Astrocyte (in vitro differentiated cells and primary cell): ENCODE measurements at regions not wholly inside any gene's neighbourhood (a gene's known extent, or its start where the extent isn't known, plus 50 kb on each side); places are given as distances from the start of the nearest gene placed in this dataset.

ENCODE experiments used
- DNase-seq: peaks from one replicate; pipeline ENCODE4 v3.0.0-alpha.2; 2010; ENCODE audit warnings: low read depth
- FAIRE-seq: peaks from 2 replicates; lab custom pipeline; 2011; peaks lifted over from hg19 to GRCh38; lab: Jason Lieb, UNC
- H2AFZ ChIP-seq: 2 replicates; pipeline ENCODE4 v1.6.0; 2012; ENCODE audit warnings: low read depth, low read length, inconsistent platforms
- H3K27ac ChIP-seq: 2 replicates; pipeline ENCODE4 v1.5.1; 2011; ENCODE audit warnings: low read depth, low read length, inconsistent platforms
- H3K27me3 ChIP-seq: 2 replicates; pipeline ENCODE4 v1.6.0; 2011; ENCODE audit warnings: low read length, inconsistent platforms; ENCODE audit not compliant: insufficient read depth
- H3K36me3 ChIP-seq: 2 replicates; pipeline ENCODE4 v1.5.1; 2011; ENCODE audit warnings: low read length, inconsistent platforms; ENCODE audit not compliant: insufficient read depth
- H3K4me1 ChIP-seq: 2 replicates; pipeline ENCODE4 v1.5.1; 2011; ENCODE audit warnings: low read length, inconsistent platforms; ENCODE audit not compliant: insufficient read depth
- H3K4me2 ChIP-seq: 2 replicates; pipeline ENCODE4 v1.6.0; 2012; ENCODE audit warnings: low read length, inconsistent platforms
- H3K4me3 ChIP-seq: 2 replicates; pipeline ENCODE4 v1.5.1; 2011; ENCODE audit warnings: low read depth, mild to moderate bottlenecking, low read length, inconsistent platforms; ENCODE audit not compliant: insufficient read depth
- H3K79me2 ChIP-seq: 2 replicates; pipeline ENCODE4 v1.6.0; 2012; ENCODE audit warnings: mild to moderate bottlenecking, low read length, inconsistent platforms; ENCODE audit not compliant: insufficient read depth
- H3K9ac ChIP-seq: 2 replicates; pipeline ENCODE4 v1.6.0; 2012; ENCODE audit warnings: mild to moderate bottlenecking, low read length, inconsistent platforms
- H3K9me3 ChIP-seq: 2 replicates; pipeline ENCODE4 v1.5.1; 2012; ENCODE audit warnings: low read depth, mild to moderate bottlenecking, low read length, inconsistent platforms; ENCODE audit not compliant: insufficient read depth
- H4K20me1 ChIP-seq: 2 replicates; pipeline ENCODE4 v1.6.0; 2012; ENCODE audit warnings: low read length, inconsistent platforms; ENCODE audit not compliant: insufficient read depth
- H3K27ac Mint-ChIP-seq: one replicate; pipeline ENCODE4 v1.8.0; 2021; ENCODE audit warnings: mild to moderate bottlenecking, mixed read lengths; ENCODE audit not compliant: unreplicated experiment
- H3K27me3 Mint-ChIP-seq: one replicate; pipeline ENCODE4 v1.8.0; 2021; ENCODE audit warnings: low read depth, mixed read lengths; ENCODE audit not compliant: unreplicated experiment
- H3K36me3 Mint-ChIP-seq: one replicate; pipeline ENCODE4 v1.8.0; 2021; ENCODE audit warnings: low read depth, mixed read lengths; ENCODE audit not compliant: unreplicated experiment
- H3K4me1 Mint-ChIP-seq: one replicate; pipeline ENCODE4 v1.8.0; 2021; ENCODE audit warnings: low read depth, mixed read lengths; ENCODE audit not compliant: unreplicated experiment
- H3K4me3 Mint-ChIP-seq: one replicate; pipeline ENCODE4 v1.8.0; 2021; ENCODE audit warnings: mild to moderate bottlenecking, moderate library complexity, mixed read lengths; ENCODE audit not compliant: unreplicated experiment
- H3K9me3 Mint-ChIP-seq: one replicate; pipeline ENCODE4 v1.8.0; 2021; ENCODE audit warnings: mild to moderate bottlenecking, mixed read lengths; ENCODE audit not compliant: unreplicated experiment
- EZH2 ChIP-seq: IDR thresholded peaks from 2 replicates; pipeline ENCODE4 v1.6.1; 2012; ENCODE audit warnings: mild to moderate bottlenecking, low read length, inconsistent platforms; ENCODE audit not compliant: insufficient read depth
- TF ChIP-seq, protein P1 (sequence below): IDR thresholded peaks from 2 replicates; pipeline ENCODE4 v1.5.1; 2011; ENCODE audit warnings: low read depth, mild to moderate bottlenecking, inconsistent platforms, low read length, moderate library complexity; ENCODE audit not compliant: insufficient read depth

DNA sequence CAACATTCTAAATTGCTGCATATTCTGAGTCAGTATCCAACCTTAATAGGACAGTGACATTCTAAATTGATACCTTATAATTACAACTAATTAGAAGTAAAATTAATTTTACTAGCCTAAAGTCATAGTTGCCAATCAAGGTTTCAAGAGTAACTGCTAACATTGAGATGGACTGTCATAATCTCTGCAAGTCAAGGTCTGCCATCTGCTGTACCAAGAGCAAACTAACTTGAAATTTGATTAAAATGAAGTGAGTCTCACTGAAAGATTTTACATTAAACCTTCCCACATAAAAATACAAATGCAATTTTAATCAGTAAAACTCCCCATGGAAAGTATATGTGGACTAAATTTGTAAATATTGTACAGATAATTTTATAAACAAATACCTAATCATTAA, 235.3 kb downstream of the PRDM9 start:
- DNase-seq (no peak), FAIRE-seq (no peak)
- Histone ChIP-seq H2AFZ (no peak overlapping the region), H3K9ac (no peak overlapping the region), H3K27me3 (no peaks in the 10 kb centered on the region), H3K27ac (no peak overlapping the region), H3K4me1 (no peaks in the 10 kb centered on the region), H4K20me1 (no peaks in the 10 kb centered on the region), H3K79me2 (no peaks in the 10 kb centered on the region), H3K4me3 (no peak overlapping the region), H3K4me2 (no peak overlapping the region), H3K36me3 (no peaks in the 10 kb centered on the region), H3K9me3 (peaks cover 4% of the 10 kb centered on the region)
- no peak for TF ChIP-seq EZH2
- TF ChIP-seq, protein P1, sequence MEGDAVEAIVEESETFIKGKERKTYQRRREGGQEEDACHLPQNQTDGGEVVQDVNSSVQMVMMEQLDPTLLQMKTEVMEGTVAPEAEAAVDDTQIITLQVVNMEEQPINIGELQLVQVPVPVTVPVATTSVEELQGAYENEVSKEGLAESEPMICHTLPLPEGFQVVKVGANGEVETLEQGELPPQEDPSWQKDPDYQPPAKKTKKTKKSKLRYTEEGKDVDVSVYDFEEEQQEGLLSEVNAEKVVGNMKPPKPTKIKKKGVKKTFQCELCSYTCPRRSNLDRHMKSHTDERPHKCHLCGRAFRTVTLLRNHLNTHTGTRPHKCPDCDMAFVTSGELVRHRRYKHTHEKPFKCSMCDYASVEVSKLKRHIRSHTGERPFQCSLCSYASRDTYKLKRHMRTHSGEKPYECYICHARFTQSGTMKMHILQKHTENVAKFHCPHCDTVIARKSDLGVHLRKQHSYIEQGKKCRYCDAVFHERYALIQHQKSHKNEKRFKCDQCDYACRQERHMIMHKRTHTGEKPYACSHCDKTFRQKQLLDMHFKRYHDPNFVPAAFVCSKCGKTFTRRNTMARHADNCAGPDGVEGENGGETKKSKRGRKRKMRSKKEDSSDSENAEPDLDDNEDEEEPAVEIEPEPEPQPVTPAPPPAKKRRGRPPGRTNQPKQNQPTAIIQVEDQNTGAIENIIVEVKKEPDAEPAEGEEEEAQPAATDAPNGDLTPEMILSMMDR, result no peak
- Mint-ChIP-seq H3K27ac (no peak overlapping the region), H3K27me3 (no peaks in the 10 kb centered on the region), H3K4me1 (no peaks in the 10 kb centered on the region), H3K9me3 (no peaks in the 10 kb centered on the region), H3K36me3 (no peaks in the 10 kb centered on the region), H3K4me3 (no peak overlapping the region)

GRCh38 chr5:23755906-23756305, 248.5 kb downstream of the PRDM9 start:
- Histone ChIP-seq H3K27me3 (no peaks in the 10 kb centered on the region), H3K9me3 (no peaks in the 10 kb centered on the region)

DNA sequence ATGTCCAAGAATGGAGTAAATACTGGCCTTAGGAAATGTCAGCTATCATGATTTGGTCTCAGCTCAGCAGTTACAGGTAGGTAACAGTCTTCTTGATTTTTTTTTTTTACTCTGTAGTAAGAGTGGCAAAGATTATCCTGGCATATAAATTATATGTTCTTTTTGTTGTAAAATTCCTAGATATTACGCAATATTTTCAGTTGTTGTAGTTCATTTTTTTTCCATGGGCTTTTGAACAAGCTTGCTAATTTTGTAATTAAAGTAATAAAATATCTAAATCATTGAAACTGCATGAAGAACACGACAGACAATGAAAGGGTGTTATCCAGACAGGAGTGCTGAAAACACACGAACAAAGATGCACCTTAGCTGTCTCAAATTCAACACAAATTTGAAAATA, 249.4 kb downstream of the PRDM9 start:
- Histone ChIP-seq H3K36me3 (no peaks in the 10 kb centered on the region), H3K4me3 (no peak overlapping the region), H3K27me3 (no peaks in the 10 kb centered on the region), H3K9me3 (no peaks in the 10 kb centered on the region), H3K27ac (no peak overlapping the region), H3K4me1 (no peaks in the 10 kb centered on the region), H3K4me2 (no peak overlapping the region), H3K9ac (no peak overlapping the region), H4K20me1 (no peaks in the 10 kb centered on the region), H3K79me2 (no peaks in the 10 kb centered on the region), H2AFZ (no peak overlapping the region)
- no peak for FAIRE-seq
- no peak for DNase-seq
- Mint-ChIP-seq H3K36me3 (no peaks in the 10 kb centered on the region), H3K27ac (no peak overlapping the region), H3K4me1 (no peaks in the 10 kb centered on the region), H3K27me3 (no peaks in the 10 kb centered on the region), H3K9me3 (no peaks in the 10 kb centered on the region), H3K4me3 (no peak overlapping the region)
- TF ChIP-seq, protein P1, result no peak
- no peak for TF ChIP-seq EZH2

More at GRCh38 chr5:23755906-23756305, 248.5 kb downstream of the PRDM9 start:
- no peak overlapping the region for H3K9ac ChIP-seq
- H3K4me2 ChIP-seq, result no peak overlapping the region
- Mint-ChIP-seq H3K27me3 (no peaks in the 10 kb centered on the region), H3K4me3 (no peak overlapping the region), H3K27ac (no peak overlapping the region), H3K4me1 (no peaks in the 10 kb centered on the region), H3K36me3 (no peaks in the 10 kb centered on the region), H3K9me3 (peaks cover 3% of the 10 kb centered on the region)
- DNase-seq, result no peak
- FAIRE-seq, result no peak
- TF ChIP-seq EZH2, result no peak
- TF ChIP-seq, protein P1, result no peak
- no peak overlapping the region for H2AFZ ChIP-seq
- H3K36me3 ChIP-seq, result no peaks in the 10 kb centered on the region
- H3K79me2 ChIP-seq, result no peaks in the 10 kb centered on the region
- no peak overlapping the region for H3K27ac ChIP-seq
- no peaks in the 10 kb centered on the region for H3K4me1 ChIP-seq
- no peaks in the 10 kb centered on the region for H4K20me1 ChIP-seq
- no peak overlapping the region for H3K4me3 ChIP-seq
